ENCODE measurements at regions not wholly inside any gene's neighbourhood (a gene's known extent, or its start where the extent isn't known, plus 50 kb on each side); places are given as distances from the start of the nearest gene placed in this dataset.
"Not testable (repeated sequence)": the region's sequence is repeated elsewhere in the genome, so short reads cannot be mapped to it uniquely, and the experiment has no call there.

- no peak for DNase-seq (ENCODE audit: low spot score)
- in situ Hi-C loops (cut with HindIII; ENCODE audit: low sequenced_read_pairs) = no loop called here
Observed at GRCh38 chr20:40085513-40085912, 603.5 kb downstream of the MAFB start.

- DNase-seq (ENCODE audit: low spot score) = no peak
- in situ Hi-C loops (cut with HindIII; ENCODE audit: low sequenced_read_pairs) = no loop called here
Observed at GRCh38 chr20:40082436-40082835, 606.6 kb downstream of the MAFB start.

GRCh38 chr20:40081653-40082052 is 607.4 kb downstream of the MAFB start:
- in situ Hi-C loops (cut with HindIII; ENCODE audit: low sequenced_read_pairs) = no loop called here

GRCh38 chr20:40080041-40080652 is 608.9 kb downstream of the MAFB start:
- no peak for DNase-seq (ENCODE audit: low spot score)
- in situ Hi-C loops (cut with HindIII; ENCODE audit: low sequenced_read_pairs) = no loop called here

More at GRCh38 chr20:40081653-40082052, 607.4 kb downstream of the MAFB start:
- no peak for DNase-seq (ENCODE audit: low spot score)

GRCh38 chr20:40073535-40074111 is 615.4 kb downstream of the MAFB start:
- in situ Hi-C loops (cut with HindIII; ENCODE audit: low sequenced_read_pairs) = no loop called here
- DNase-seq (ENCODE audit: low spot score) = no peak

GRCh38 chr20:40072907-40073306 is 616.1 kb downstream of the MAFB start:
- DNase-seq (ENCODE audit: low spot score) = no peak
- in situ Hi-C loops (cut with HindIII; ENCODE audit: low sequenced_read_pairs) = no loop called here

- no peak for DNase-seq (ENCODE audit: low spot score)
- in situ Hi-C loops (cut with HindIII; ENCODE audit: low sequenced_read_pairs) = no loop called here
Observed at GRCh38 chr20:40056171-40056570, 632.9 kb downstream of the MAFB start.

DNA sequence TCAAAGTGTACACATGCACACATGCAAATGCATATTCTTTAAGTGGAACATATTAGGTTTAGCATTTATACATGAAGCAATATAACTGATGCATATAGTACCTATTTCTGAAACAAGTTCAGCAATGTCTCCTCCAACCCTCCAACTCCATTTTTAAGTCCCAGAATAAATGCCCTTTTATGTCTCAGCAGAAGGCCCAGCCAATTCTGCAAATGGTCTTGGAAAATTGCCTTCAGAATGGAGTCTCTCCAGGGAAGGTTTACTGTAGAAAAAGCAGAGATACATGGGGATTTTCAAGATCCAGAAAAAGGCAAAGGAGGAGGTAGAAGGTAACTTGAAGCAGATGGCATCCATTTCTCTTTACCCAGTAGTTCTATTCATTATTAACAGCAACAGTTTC is 633.3 kb downstream of the MAFB start:
- DNase-seq (ENCODE audit: low spot score) = no peak
- in situ Hi-C loops (cut with HindIII; ENCODE audit: low sequenced_read_pairs) = no loop called here

GRCh38 chr20:40054311-40054710 is 634.7 kb downstream of the MAFB start:
- in situ Hi-C loops (cut with HindIII; ENCODE audit: low sequenced_read_pairs) = no loop called here

GRCh38 chr20:40050596-40050995 is 638.4 kb downstream of the MAFB start:
- in situ Hi-C loops (cut with HindIII; ENCODE audit: low sequenced_read_pairs) = no loop called here
- no peak for DNase-seq (ENCODE audit: low spot score)

More at GRCh38 chr20:40054311-40054710, 634.7 kb downstream of the MAFB start:
- no peak for DNase-seq (ENCODE audit: low spot score)

DNA sequence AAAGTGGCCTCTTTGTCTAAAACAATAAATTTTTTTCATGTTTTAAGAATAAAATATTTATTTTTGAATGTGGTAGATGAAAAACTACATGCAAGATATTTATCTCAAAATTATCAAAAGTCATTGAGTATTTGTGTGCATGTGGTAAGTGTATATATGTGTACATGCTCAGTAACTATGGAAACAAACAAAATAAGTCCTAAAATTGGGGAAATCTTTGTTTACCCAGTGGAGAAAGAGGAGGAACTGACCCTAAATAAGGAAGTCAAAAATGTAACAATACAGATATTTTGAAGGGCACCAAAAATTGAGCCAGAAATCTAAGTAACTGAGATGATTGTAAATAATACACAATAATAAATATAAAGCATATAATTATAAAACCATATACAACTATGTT is 639.2 kb downstream of the MAFB start:
- in situ Hi-C loops (cut with HindIII; ENCODE audit: low sequenced_read_pairs) = no loop called here
- no peak for DNase-seq (ENCODE audit: low spot score)

- in situ Hi-C loops (cut with HindIII; ENCODE audit: low sequenced_read_pairs) = no loop called here
- no peak for DNase-seq (ENCODE audit: low spot score)
Observed at GRCh38 chr20:40046703-40047102, 642.3 kb downstream of the MAFB start.

- DNase-seq (ENCODE audit: low spot score) = no peak
- in situ Hi-C loops (cut with HindIII; ENCODE audit: low sequenced_read_pairs) = no loop called here
Observed at GRCh38 chr20:40037511-40037910, 651.5 kb downstream of the MAFB start.

DNA sequence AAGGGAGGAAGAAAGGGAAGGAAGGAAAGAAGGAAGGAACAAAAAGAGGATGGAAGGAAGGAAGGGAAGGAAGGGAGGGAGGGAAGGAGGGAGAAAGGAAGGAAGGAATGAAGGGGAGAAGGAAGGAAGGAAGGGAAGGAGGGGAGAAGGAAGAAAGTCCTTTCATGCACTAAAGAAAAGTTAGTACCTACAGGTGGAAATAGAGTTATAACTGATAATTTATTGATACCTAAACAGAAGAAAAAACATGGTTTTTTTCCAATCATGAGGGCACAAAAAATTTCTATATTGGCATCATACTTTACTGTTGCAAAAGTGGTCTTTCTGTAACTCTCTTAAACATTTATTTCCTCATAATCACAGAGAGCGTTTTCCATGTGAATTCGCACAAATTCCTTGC is 659.4 kb downstream of the MAFB start:
- in situ Hi-C loops (cut with HindIII; ENCODE audit: low sequenced_read_pairs) = no loop called here

GRCh38 chr20:40019510-40019909 is 669.5 kb downstream of the MAFB start:
- DNase-seq (ENCODE audit: low spot score) = no peak
- in situ Hi-C loops (cut with HindIII; ENCODE audit: low sequenced_read_pairs) = no loop called here

More for the DNA sequence above, 659.4 kb downstream of the MAFB start:
- DNase-seq (ENCODE audit: low spot score) = no peak

DNA sequence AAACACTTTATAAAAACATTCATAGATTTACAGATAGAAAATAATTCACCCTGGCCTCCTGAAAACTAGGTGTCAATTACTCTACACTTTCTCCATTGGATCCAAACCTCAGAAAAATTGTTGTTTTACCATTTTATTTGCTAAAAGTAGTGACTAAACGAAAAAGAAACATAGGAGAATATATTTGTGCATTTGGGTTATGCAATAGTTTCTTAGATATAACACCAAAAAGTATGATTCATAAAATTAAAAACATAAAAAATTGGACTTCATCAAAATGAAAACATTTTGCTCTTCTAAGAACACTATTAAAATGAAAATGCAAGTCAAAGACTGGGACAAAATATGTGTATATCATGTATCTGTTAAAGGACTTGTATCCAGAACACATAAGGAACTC is 671.3 kb downstream of the MAFB start:
- in situ Hi-C loops (cut with HindIII; ENCODE audit: low sequenced_read_pairs) = no loop called here
- no peak for DNase-seq (ENCODE audit: low spot score)

GRCh38 chr20:40016890-40017289 is 672.1 kb downstream of the MAFB start:
- in situ Hi-C loops (cut with HindIII; ENCODE audit: low sequenced_read_pairs) = no loop called here
- no peak for DNase-seq (ENCODE audit: low spot score)

DNA sequence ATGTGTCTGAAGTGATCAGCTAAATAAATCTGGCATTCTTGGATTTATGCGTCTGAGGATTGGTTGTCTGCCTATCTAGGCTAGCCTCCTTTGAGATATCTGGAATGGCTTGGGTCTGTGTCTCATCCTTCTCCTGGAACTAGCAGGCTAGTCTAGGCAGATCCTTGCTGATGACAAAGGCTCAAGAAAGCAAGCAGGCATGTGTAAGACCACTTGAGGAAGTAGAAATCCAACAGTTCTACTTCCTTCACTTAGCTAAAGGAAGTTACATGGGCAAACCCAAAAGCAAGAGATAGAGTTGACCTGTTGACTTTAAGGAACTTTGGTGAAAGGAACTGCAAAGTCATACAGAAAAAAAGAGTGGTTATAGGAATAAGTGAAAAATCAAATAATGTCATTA is 672.6 kb downstream of the MAFB start:
- in situ Hi-C loops (cut with HindIII; ENCODE audit: low sequenced_read_pairs) = no loop called here
- DNase-seq (ENCODE audit: low spot score) = no peak

- DNase-seq (ENCODE audit: low spot score); in situ Hi-C loops (cut with HindIII; ENCODE audit: low sequenced_read_pairs): not testable (repeated sequence)
Observed at GRCh38 chr20:40012026-40012425, 677.0 kb downstream of the MAFB start.

DNA sequence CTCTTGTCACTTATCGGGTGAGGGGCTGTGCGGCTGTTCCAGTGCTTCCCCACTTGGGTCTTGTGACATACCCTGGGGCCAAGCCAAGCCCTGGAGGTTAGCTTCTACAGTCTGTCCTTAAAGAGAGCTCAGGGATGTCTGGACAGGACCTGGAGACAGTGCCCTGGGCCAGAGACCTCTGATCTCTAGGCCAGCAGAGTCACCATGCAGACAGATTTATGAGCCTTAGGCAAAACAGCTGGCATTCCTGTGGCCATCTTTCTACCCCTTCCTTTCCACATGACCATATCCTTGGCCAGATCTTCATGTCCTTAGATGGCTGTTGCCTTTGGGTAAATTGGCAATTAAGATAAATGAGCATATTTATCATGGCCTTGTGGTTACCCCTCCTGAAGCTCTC is 678.6 kb downstream of the MAFB start:
- in situ Hi-C loops (cut with HindIII; ENCODE audit: low sequenced_read_pairs) = no loop called here
- DNase-seq (ENCODE audit: low spot score) = no peak

GRCh38 chr20:40009542-40009941 is 679.5 kb downstream of the MAFB start:
- no peak for DNase-seq (ENCODE audit: low spot score)

More at GRCh38 chr20:40009542-40009941, 679.5 kb downstream of the MAFB start:
- in situ Hi-C loops (cut with HindIII; ENCODE audit: low sequenced_read_pairs) = no loop called here

Measured in G401 (cell line).